SJCRH30 (cell line): ENCODE measurements at regions not wholly inside any gene's neighbourhood (a gene's known extent, or its start where the extent isn't known, plus 50 kb on each side); places are given as distances from the start of the nearest gene placed in this dataset.
A peak's percentile ranks its signal among the peaks of the same experiment; 100 is the strongest.
"Not testable (repeated sequence)": the region's sequence is repeated elsewhere in the genome, so short reads cannot be mapped to it uniquely, and the experiment has no call there.

ENCODE experiments used
- DNase-seq, 2 experiments: peaks; one replicate each; pipeline ENCODE4 v3.0.0-alpha.2; 2015 to 2020
- H3K27ac ChIP-seq: fragments of 250-450 bp; sonication (Bioruptor Pico); 2 replicates; pipeline ENCODE4 v1.5.1; 2020; ENCODE audit warnings: mild to moderate bottlenecking, moderate library complexity
- H3K27me3 ChIP-seq: fragments of 250-450 bp; sonication (Bioruptor Pico); 2 replicates; pipeline ENCODE4 v1.5.1; 2020; ENCODE audit warnings: mild to moderate bottlenecking, moderate library complexity
- H3K36me3 ChIP-seq: fragments of 250-450 bp; sonication (Bioruptor Pico); 2 replicates; pipeline ENCODE4 v1.5.1; 2020; ENCODE audit warnings: mild to moderate bottlenecking, moderate library complexity
- H3K4me1 ChIP-seq: fragments of 250-450 bp; sonication (Bioruptor Pico); 2 replicates; pipeline ENCODE4 v1.5.1; 2020; ENCODE audit warnings: mild to moderate bottlenecking, moderate library complexity
- H3K4me3 ChIP-seq: fragments of 250-450 bp; sonication (Bioruptor Pico); 2 replicates; pipeline ENCODE4 v1.5.1; 2020; ENCODE audit warnings: mild to moderate bottlenecking, moderate library complexity
- H3K9me3 ChIP-seq: fragments of 250-450 bp; sonication (Bioruptor Pico); replicated peaks from 2 replicates; pipeline ENCODE4 v1.5.1; 2020; ENCODE audit warnings: mild to moderate bottlenecking, moderate library complexity

DNA sequence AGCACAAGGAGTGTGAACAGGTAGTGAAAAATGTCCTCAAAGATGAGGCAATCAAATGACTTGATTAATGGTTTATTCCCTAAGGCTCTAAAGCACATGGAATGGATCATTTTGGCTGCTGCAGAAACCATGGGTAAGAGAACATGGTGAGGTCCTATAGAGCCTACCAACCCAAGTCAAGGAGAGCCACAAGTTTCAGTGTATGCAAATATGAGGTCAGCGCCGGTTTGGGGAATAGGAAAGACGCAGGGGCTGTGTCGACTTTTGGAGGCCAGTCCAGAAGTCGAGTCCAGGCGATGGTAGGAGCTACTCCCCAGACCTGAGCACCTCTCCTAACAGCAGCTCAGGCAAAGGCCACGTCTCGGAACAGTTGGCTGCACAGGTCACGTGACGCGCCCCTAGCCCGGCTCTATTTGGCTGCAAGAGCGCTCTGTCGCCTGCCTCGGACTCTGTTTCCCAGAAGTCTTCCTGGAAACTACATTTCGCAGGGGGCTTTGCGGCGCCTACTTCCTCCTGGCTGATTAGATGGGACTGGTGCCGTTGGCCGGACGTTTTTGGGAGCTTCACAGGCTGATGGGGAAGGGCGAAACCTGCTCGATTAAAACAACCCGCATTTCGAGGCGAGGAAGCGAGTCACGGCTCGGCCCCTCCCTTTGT lies 74.4 kb upstream of the CHD6 start:
- DNase-seq = peak; percentile 92 to 95
- Histone ChIP-seq H3K4me1 (no peaks in the 10 kb centered on the region), H3K36me3 (no peaks in the 10 kb centered on the region), H3K27ac (peak overlapping the region; percentile 80), H3K9me3 (no peaks in the 10 kb centered on the region), H3K4me3 (peak overlapping the region; percentile 70), H3K27me3 (no peaks in the 10 kb centered on the region)

DNA sequence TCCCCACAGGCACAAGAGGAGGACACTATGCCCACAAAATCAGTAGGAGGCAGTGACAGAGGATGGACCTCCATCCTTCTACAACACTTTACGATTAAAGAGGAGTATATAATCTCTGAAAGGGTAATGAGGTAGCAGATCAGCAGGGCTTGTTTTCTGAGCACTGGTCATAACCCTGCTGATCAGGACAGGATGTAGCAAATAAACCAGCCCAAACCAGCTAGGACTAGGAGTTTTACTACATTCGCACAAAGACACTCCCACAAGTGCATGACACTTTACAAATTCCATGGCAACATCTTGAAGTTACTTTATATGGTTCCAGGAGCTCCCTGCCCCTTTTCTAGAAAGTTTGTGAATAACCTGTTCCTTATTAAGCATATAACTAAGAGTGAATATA lies 73.3 kb upstream of the CHD6 start:
- DNase-seq = no peak
- no peak overlapping the region for H3K27ac ChIP-seq
- H3K27me3 ChIP-seq = no peaks in the 10 kb centered on the region
- H3K9me3 ChIP-seq = no peaks in the 10 kb centered on the region
- H3K4me1 ChIP-seq = no peaks in the 10 kb centered on the region
- no peaks in the 10 kb centered on the region for H3K36me3 ChIP-seq
- no peak overlapping the region for H3K4me3 ChIP-seq

- no peak overlapping the region for H3K27ac ChIP-seq
- H3K4me3 ChIP-seq = no peak overlapping the region
- no peaks in the 10 kb centered on the region for H3K9me3 ChIP-seq
- H3K36me3 ChIP-seq = no peaks in the 10 kb centered on the region
- no peak for DNase-seq
- no peaks in the 10 kb centered on the region for H3K27me3 ChIP-seq
- no peaks in the 10 kb centered on the region for H3K4me1 ChIP-seq
These were observed 72.5 kb upstream of the CHD6 start for GRCh38 chr20:41690702-41691101.

DNA sequence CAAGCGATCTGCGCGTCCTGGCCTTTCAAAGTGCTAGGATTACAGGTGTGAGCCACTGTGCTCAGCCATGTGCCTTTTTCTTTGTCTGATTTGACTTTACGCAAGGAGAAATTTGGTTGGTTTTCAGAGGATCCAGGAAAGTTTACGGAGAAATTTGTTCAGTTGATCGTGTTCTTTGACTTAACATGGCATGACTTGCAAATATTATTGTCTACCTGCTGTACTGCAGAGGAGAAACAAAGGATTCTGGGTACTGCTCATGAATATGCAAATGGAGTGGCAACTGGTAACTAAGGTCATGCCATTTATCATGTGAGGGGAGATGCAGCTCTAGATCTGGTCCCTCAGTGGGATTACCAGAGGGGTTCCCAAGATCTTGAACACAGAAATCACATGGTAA lies 68.8 kb upstream of the CHD6 start:
- H3K4me3 ChIP-seq = no peak overlapping the region
- no peak overlapping the region for H3K27ac ChIP-seq
- no peak for DNase-seq

DNA sequence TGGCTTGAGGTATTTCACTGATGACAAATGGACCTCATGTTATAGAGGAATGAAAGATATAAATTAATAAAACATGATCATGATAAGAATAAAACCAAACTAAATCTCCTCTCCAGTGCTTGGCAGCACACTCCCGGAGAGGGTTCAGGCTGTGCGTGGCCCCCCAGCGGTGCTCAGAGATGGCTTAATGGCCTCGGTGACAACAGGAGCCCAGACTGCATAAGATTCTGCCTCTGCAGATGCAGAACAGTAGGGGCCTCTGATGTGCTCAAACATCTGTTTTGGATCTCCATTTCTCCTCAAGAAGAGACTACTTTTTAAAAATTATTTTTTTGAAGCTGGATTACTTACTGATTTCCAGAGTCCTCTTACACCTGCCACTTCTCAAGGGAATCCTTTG lies 67.0 kb upstream of the CHD6 start:
- not testable (repeated sequence) for H3K36me3 ChIP-seq, H3K4me3 ChIP-seq, H3K9me3 ChIP-seq, DNase-seq, H3K27ac ChIP-seq, H3K27me3 ChIP-seq, H3K4me1 ChIP-seq

More for the DNA sequence above, 68.8 kb upstream of the CHD6 start:
- no peaks in the 10 kb centered on the region for H3K27me3 ChIP-seq
- no peaks in the 10 kb centered on the region for H3K4me1 ChIP-seq
- no peaks in the 10 kb centered on the region for H3K36me3 ChIP-seq
- H3K9me3 ChIP-seq = no peaks in the 10 kb centered on the region; the same call in 1 of the 2 replicates

- peaks cover 7% of the 10 kb centered on the region; the same call in 1 of the 2 replicates for H3K9me3 ChIP-seq
- H3K4me3 ChIP-seq = no peak overlapping the region
- no peak overlapping the region for H3K27ac ChIP-seq
- H3K4me1 ChIP-seq = no peaks in the 10 kb centered on the region
- DNase-seq = no peak
- H3K36me3 ChIP-seq = no peaks in the 10 kb centered on the region
- H3K27me3 ChIP-seq = no peaks in the 10 kb centered on the region; the same call in 1 of the 2 replicates
These were observed 60.6 kb upstream of the CHD6 start for GRCh38 chr20:41678799-41679198.

DNA sequence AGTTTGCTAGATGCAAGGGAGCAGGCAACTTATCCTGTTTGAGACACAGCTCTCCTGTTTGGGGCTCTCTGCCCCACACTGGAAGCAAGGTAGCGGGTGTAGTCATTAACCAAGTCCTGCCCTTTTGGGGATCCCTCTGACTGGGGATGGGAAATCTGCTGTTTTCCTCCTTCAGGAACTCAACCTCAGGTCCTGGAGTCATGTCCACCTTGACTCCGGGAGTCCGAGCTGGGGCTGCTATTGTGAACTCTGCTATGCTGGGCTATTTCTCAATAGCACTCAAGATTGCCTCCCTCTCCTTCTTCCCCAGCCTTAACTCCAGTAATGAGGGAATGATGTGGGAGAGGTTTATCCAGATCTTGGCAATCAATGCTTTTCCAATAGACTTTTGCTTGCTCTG lies 54.1 kb upstream of the CHD6 start:
- H3K9me3 ChIP-seq = no peaks in the 10 kb centered on the region
- no peak for DNase-seq
- peaks cover 11% of the 10 kb centered on the region for H3K27me3 ChIP-seq
- H3K4me1 ChIP-seq = no peaks in the 10 kb centered on the region
- H3K36me3 ChIP-seq = no peaks in the 10 kb centered on the region
- no peak overlapping the region for H3K4me3 ChIP-seq
- H3K27ac ChIP-seq = no peak overlapping the region

GRCh38 chr20:41671143-41671542 lies 53.0 kb upstream of the CHD6 start:
- no peak overlapping the region for H3K4me3 ChIP-seq

GRCh38 chr20:41670631-41671030 lies 52.5 kb upstream of the CHD6 start:
- Histone ChIP-seq H3K36me3 (no peaks in the 10 kb centered on the region), H3K9me3 (no peaks in the 10 kb centered on the region), H3K27me3 (peaks cover 11% of the 10 kb centered on the region), H3K4me1 (no peaks in the 10 kb centered on the region), H3K27ac (no peak overlapping the region), H3K4me3 (no peak overlapping the region)
- no peak for DNase-seq

More at GRCh38 chr20:41671143-41671542, 53.0 kb upstream of the CHD6 start:
- DNase-seq = no peak
- Histone ChIP-seq H3K9me3 (no peaks in the 10 kb centered on the region), H3K36me3 (no peaks in the 10 kb centered on the region), H3K27me3 (peaks cover 11% of the 10 kb centered on the region), H3K4me1 (no peaks in the 10 kb centered on the region), H3K27ac (no peak overlapping the region)

DNA sequence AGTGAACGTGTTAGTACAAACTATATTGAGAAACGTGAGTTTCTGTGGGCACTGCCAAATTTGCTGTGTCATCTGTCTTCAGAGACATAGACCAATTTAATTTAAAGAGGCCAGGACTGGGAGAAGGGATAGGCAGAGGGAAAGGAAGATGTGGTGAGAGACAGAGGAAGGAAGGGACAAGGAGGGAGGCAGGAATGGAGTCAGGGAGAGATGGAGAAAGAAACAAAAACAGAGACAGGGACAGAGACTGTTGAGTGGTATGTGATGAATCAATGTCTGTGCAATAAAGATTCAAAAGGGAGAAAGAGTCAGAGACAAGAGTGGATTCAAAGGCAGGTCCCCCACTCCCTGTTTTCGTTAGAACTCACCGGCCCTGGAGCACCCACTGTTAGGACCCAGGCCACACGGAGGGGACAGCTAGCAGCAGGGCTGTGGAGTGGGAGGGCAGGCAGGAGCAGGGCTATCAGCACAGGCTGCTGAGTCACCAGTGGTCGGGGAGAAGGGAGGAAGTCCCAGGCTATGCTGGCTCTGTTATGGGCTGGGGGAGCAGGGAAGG lies 51.6 kb upstream of the CHD6 start:
- no peaks in the 10 kb centered on the region for H3K4me1 ChIP-seq
- DNase-seq = peak; percentile 14 to 19
- H3K4me3 ChIP-seq = no peak overlapping the region

GRCh38 chr20:41668057-41668749 lies 50.0 kb upstream of the CHD6 start:
- no peak overlapping the region for H3K27ac ChIP-seq
- no peak for DNase-seq
- no peaks in the 10 kb centered on the region for H3K4me1 ChIP-seq
- no peak overlapping the region for H3K4me3 ChIP-seq
- H3K36me3 ChIP-seq = no peaks in the 10 kb centered on the region
- no peaks in the 10 kb centered on the region for H3K9me3 ChIP-seq
- peaks cover 11% of the 10 kb centered on the region for H3K27me3 ChIP-seq

More for the DNA sequence above, 51.6 kb upstream of the CHD6 start:
- Histone ChIP-seq H3K27me3 (peaks cover 11% of the 10 kb centered on the region), H3K9me3 (no peaks in the 10 kb centered on the region), H3K36me3 (no peaks in the 10 kb centered on the region), H3K27ac (no peak overlapping the region)
